ENCODE measurements at regions not wholly inside any gene's neighbourhood (a gene's known extent, or its start where the extent isn't known, plus 50 kb on each side); places are given as distances from the start of the nearest gene placed in this dataset.
A peak's percentile ranks its signal among the peaks of the same experiment; 100 is the strongest.

DNA sequence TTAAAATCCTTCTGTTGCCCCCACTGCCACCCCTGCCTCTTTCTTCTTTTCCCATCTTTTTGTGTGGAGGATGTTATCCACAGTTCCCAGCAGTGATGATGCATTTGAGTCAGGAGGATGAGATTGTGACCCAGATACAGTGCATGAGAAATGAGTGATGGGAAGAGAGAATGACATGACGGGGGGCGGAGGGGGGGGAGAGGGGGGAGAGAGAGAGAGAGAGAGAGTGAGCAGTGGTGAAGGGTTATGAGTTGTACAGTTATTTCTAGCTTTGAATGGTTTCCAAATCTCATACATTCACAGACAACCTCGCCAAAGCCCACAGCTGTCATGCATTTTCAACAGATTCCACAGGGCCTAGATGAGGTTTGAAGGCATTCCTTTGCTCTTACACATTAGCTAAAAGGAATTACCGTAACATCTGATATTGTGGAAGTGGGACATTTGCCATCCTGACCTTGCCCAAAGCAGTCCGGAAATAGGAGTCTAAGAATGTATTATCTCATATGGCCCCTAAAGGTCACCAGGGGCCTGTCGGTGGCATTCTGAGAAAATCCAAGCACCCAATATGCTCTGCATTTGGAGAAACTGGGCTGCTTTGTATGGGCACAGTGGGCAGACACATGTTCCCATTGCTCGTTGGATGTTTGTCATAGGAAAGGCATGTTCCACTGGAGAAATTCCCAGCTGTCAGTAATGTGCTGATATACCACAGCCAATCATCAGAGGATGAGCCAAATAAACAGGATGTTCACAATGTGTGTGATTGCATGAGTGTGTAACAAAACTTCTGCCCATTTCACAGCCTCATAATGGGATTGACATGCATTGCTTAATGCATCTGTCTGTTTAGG is 435.8 kb downstream of the SPRY1 start:
- Histone ChIP-seq H3K36me3 (ENCODE audit: low read depth) (no peaks in the 10 kb centered on the region), H3K4me3 (peak overlapping the region; percentile 46), H3K9ac (peak overlapping the region; percentile 12; the same call in 1 of the 2 replicates), H4K20me1 (ENCODE audit: insufficient read depth) (no peaks in the 10 kb centered on the region), H3K27ac (peak overlapping the region; percentile 84), H3K79me2 (ENCODE audit: insufficient read depth) (no peaks in the 10 kb centered on the region), H3K4me1 (ENCODE audit: insufficient read depth) (peaks cover 38% of the 10 kb centered on the region), H3K9me2 (ENCODE audit: insufficient read depth) (no peaks in the 10 kb centered on the region), H2AFZ (no peak overlapping the region), H3F3A (ENCODE audit: insufficient read depth) (peaks cover 19% of the 10 kb centered on the region), H3K9me3 (ENCODE audit: low read depth) (no peaks in the 10 kb centered on the region), H3K4me2 (ENCODE audit: unreplicated experiment) (peak overlapping the region; percentile 55), H3K27me3 (replicated peaks; ENCODE audit: insufficient read depth) (no peaks in the 10 kb centered on the region)
- 1% methylated on average over 7 of the region's 7 CpGs for WGBS, 2 experiments (ENCODE audit: low coverage in 1 of 2, low lambda C conversion rate in 2 of 2, missing lambda C conversion rate in 2 of 2)
- in situ Hi-C loops (cut with MboI): no loop called here
- TF ChIP-seq EZH2 (IDR thresholded peaks at IDR 0.05; ENCODE audit: insufficient read depth, poor library complexity, severe bottlenecking) (no peak), EZH2phosphoT487 (IDR thresholded peaks at IDR 0.05; ENCODE audit: insufficient read depth, low read depth) (0 out of 2 replicates have a peak, but pooled peaks have one; percentile 61)
- peak; percentile 97 for DNase-seq

DNA sequence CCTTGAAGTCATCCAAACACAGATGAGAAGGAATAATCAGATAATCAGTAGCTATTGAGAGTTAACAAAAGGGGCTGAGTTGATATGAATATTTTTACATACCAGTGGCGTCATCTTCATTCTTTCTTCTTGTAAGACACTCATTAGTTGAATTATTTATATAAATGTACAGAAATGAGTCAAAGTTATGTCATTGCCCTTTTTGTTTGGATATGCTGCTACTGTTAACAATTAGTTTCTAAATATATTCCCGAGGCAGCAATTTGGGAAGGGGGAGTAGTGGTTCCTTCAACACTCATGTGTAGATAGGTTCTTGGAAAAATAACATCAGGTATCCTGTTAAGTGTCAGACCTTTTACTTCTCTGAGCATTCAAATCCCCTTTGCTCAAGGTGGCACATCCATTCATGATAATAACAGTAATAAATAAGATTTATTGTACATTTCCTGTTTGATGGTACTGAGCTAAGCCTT is 436.6 kb downstream of the SPRY1 start:
- Histone ChIP-seq H4K20me1 (ENCODE audit: insufficient read depth) (no peaks in the 10 kb centered on the region), H3K4me3 (no peak overlapping the region), H3K27ac (peak overlapping the region; percentile 84), H3K9me3 (ENCODE audit: low read depth) (no peaks in the 10 kb centered on the region), H3K27me3 (replicated peaks; ENCODE audit: insufficient read depth) (no peaks in the 10 kb centered on the region), H3K36me3 (ENCODE audit: low read depth) (no peaks in the 10 kb centered on the region), H3K4me1 (ENCODE audit: insufficient read depth) (peaks cover 39% of the 10 kb centered on the region), H3K79me2 (ENCODE audit: insufficient read depth) (no peaks in the 10 kb centered on the region), H3F3A (ENCODE audit: insufficient read depth) (peaks cover 19% of the 10 kb centered on the region), H3K4me2 (ENCODE audit: unreplicated experiment) (peak overlapping the region; percentile 55), H2AFZ (no peak overlapping the region), H3K9me2 (ENCODE audit: insufficient read depth) (no peaks in the 10 kb centered on the region), H3K9ac (peak overlapping the region; percentile 12; the same call in 1 of the 2 replicates)
- DNase-seq: peak; percentile 78
- 0% methylated on average over 2 of the region's 2 CpGs for WGBS, 2 experiments (ENCODE audit: low coverage in 1 of 2, low lambda C conversion rate in 2 of 2, missing lambda C conversion rate in 2 of 2)
- in situ Hi-C loops (cut with MboI): no loop called here
- no peak for TF ChIP-seq EZH2 (IDR thresholded peaks at IDR 0.05; ENCODE audit: insufficient read depth, poor library complexity, severe bottlenecking)
- TF ChIP-seq EZH2phosphoT487 (IDR thresholded peaks at IDR 0.05; ENCODE audit: insufficient read depth, low read depth): 0 out of 2 replicates have a peak, but pooled peaks have one; percentile 57

DNA sequence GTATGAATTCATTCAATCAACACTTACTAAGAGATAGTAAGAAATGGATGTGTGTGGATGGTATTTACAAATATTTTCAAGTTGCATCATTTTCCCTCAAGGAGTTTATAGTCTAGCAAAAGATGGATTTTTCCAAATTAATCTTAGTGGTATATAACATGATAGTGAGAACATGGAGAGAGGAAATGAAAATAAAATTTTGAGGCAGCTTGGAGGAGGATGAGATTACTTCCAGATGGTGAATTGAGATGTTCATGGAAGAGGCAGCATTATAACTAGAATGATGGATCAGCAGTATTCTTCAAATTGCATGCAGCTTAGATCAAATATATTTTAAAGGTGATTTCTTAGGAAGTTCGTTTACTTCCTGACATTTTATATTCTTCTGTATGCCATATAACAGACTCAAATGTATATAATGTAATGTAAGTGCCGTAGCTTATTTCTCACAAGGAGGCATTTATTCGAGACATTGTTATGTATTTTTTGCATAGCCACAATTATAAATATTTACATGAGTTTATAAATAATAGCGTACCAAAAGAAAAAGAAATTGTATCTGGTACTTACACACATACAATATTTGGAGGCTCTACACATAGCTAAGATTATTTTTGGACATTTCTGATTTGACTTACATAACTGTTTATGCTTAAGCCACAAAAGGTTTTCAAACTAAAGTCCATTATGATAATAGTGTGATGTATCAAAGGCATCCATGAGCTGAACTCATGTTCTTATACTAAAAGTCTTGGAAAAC is 439.4 kb downstream of the SPRY1 start:
- Histone ChIP-seq H3K27me3 (replicated peaks; ENCODE audit: insufficient read depth) (no peaks in the 10 kb centered on the region), H3K36me3 (ENCODE audit: low read depth) (no peaks in the 10 kb centered on the region), H3K4me3 (no peak overlapping the region), H3K9me3 (ENCODE audit: low read depth) (no peaks in the 10 kb centered on the region), H3K9me2 (ENCODE audit: insufficient read depth) (no peaks in the 10 kb centered on the region), H3K79me2 (ENCODE audit: insufficient read depth) (no peaks in the 10 kb centered on the region), H3F3A (ENCODE audit: insufficient read depth) (peaks cover 19% of the 10 kb centered on the region), H3K4me2 (ENCODE audit: unreplicated experiment) (no peak overlapping the region), H4K20me1 (ENCODE audit: insufficient read depth) (no peaks in the 10 kb centered on the region), H3K4me1 (ENCODE audit: insufficient read depth) (peaks cover 50% of the 10 kb centered on the region), H3K9ac (no peak overlapping the region), H2AFZ (no peak overlapping the region), H3K27ac (no peak overlapping the region)
- in situ Hi-C loops (cut with MboI): no loop called here
- no peak for DNase-seq
- no peak for TF ChIP-seq EZH2 (IDR thresholded peaks at IDR 0.05; ENCODE audit: insufficient read depth, poor library complexity, severe bottlenecking)
- no peak for TF ChIP-seq EZH2phosphoT487 (IDR thresholded peaks at IDR 0.05; ENCODE audit: insufficient read depth, low read depth)
- WGBS, 2 experiments (ENCODE audit: low coverage in 1 of 2, low lambda C conversion rate in 2 of 2, missing lambda C conversion rate in 2 of 2): 78 to 81% methylated on average over 4 of the region's 4 CpGs

DNA sequence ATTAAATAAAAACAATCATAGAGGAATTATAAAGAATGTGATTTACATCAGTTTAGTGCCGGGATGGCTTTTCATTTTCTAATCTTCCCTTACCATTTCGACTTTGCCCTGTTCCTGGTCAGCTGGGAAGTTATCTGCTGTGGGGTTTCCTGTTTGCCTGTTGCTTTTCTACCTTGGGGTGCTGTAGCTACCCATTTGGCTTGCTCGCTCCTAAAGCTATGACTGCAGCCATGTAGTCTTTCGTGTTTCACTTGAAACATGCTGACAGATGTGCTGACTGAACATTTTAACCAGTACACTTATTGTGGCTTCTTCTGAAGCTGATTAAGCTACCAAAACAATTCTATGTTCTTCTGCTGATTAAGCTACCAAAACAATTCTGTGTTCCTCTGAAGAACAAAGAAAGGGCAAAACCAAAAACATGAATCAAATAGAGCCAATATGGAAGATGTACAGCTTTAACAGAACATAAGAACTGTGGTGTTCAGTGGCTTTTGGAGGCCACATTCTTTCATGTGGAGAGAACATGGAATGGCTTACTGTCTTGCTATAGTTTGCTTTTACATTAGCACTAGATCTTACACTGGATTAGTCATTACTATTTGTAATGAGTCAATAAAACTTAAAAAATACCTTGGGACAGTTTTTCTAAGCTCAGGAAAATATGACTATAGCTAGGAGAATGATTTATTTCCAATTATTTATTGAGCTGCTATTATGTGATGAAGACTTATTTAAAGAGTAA is 440.4 kb downstream of the SPRY1 start:
- Histone ChIP-seq H3K4me3 (no peak overlapping the region), H3K4me1 (ENCODE audit: insufficient read depth) (peaks cover 41% of the 10 kb centered on the region), H3K9me2 (ENCODE audit: insufficient read depth) (no peaks in the 10 kb centered on the region), H3K4me2 (ENCODE audit: unreplicated experiment) (no peak overlapping the region), H2AFZ (peak overlapping the region; percentile 42), H3K9ac (no peak overlapping the region), H3K27me3 (replicated peaks; ENCODE audit: insufficient read depth) (no peaks in the 10 kb centered on the region), H3K79me2 (ENCODE audit: insufficient read depth) (no peaks in the 10 kb centered on the region), H3K36me3 (ENCODE audit: low read depth) (no peaks in the 10 kb centered on the region), H3K27ac (no peak overlapping the region), H4K20me1 (ENCODE audit: insufficient read depth) (no peaks in the 10 kb centered on the region), H3K9me3 (ENCODE audit: low read depth) (no peaks in the 10 kb centered on the region), H3F3A (ENCODE audit: insufficient read depth) (peaks cover 12% of the 10 kb centered on the region)
- DNase-seq: peak; percentile 34
- in situ Hi-C loops (cut with MboI): no loop called here
- no peak for TF ChIP-seq EZH2 (IDR thresholded peaks at IDR 0.05; ENCODE audit: insufficient read depth, poor library complexity, severe bottlenecking)
- no peak for TF ChIP-seq EZH2phosphoT487 (IDR thresholded peaks at IDR 0.05; ENCODE audit: insufficient read depth, low read depth)
- 48 to 50% methylated on average over 4 of the region's 4 CpGs for WGBS, 2 experiments (ENCODE audit: low coverage in 1 of 2, low lambda C conversion rate in 2 of 2, missing lambda C conversion rate in 2 of 2)
